Prostate gland (tissue), 2 donors: ENCODE measurements at regions not wholly inside any gene's neighbourhood (a gene's known extent, or its start where the extent isn't known, plus 50 kb on each side); places are given as distances from the start of the nearest gene placed in this dataset.

ENCODE experiments used
- POLR2A ChIP-seq: fragments of 450-650 bp; IDR thresholded peaks from one replicate; pipeline ENCODE4 v1.6.1; 2016; ENCODE audit warnings: antibody characterized with exemption, mild to moderate bottlenecking
- POLR2AphosphoS5 ChIP-seq: sonication (generic); formaldehyde crosslinking; IDR thresholded peaks from one replicate; pipeline ENCODE4 v1.6.1; 2017; ENCODE audit warnings: antibody characterized with exemption
- TF ChIP-seq, protein P1 (sequence below), 4 experiments: fragments of 200-600 bp in 2 of 4; fragments of 450-650 bp in 2 of 4; sonication (generic) in 2 of 4; IDR thresholded peaks; 1 replicate in 3 of 4; 2 replicates in 1 of 4; pipeline ENCODE4 v1.5.1; 2016 to 2019; ENCODE audit warnings: antibody characterized with exemption in 4 of 4, mild to moderate bottlenecking in 2 of 4, moderate library complexity in 2 of 4

DNA sequence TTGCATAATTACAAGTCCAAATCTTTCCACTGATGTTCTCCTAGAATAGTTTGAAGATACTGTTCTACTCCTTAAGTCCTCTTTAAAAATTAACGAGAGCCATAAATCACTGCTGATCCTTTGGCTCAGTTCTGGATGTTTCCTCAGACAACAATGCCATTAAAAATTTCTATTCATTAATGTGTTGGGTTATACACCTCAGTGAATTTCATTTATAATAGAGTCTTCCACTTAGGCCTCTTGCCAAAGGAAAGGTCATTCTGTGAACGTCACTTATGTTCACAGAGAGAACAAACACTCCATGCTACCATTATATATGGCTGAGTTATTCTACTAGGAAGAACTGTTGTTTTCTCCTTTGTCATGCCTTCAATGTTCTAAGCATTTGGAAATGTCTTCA, 1472.3 kb upstream of the CELF4 start:
- TF ChIP-seq, protein P1, sequence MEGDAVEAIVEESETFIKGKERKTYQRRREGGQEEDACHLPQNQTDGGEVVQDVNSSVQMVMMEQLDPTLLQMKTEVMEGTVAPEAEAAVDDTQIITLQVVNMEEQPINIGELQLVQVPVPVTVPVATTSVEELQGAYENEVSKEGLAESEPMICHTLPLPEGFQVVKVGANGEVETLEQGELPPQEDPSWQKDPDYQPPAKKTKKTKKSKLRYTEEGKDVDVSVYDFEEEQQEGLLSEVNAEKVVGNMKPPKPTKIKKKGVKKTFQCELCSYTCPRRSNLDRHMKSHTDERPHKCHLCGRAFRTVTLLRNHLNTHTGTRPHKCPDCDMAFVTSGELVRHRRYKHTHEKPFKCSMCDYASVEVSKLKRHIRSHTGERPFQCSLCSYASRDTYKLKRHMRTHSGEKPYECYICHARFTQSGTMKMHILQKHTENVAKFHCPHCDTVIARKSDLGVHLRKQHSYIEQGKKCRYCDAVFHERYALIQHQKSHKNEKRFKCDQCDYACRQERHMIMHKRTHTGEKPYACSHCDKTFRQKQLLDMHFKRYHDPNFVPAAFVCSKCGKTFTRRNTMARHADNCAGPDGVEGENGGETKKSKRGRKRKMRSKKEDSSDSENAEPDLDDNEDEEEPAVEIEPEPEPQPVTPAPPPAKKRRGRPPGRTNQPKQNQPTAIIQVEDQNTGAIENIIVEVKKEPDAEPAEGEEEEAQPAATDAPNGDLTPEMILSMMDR (IDR thresholded peaks at IDR 0.05): no peak
- no peak for TF ChIP-seq POLR2AphosphoS5
- no peak for TF ChIP-seq POLR2A
